Liver (tissue), 3 donors: ENCODE measurements at regions not wholly inside any gene's neighbourhood (a gene's known extent, or its start where the extent isn't known, plus 50 kb on each side); places are given as distances from the start of the nearest gene placed in this dataset.

ENCODE experiments used
- GABPA ChIP-seq, 2 donors: IDR thresholded peaks in 1 of 2; conservative IDR thresholded peaks in 1 of 2; 2 replicates each; pipeline ENCODE4 v1.6.1; 2016; ENCODE audit warnings: antibody characterized with exemption in 2 of 2, mild to moderate bottlenecking in 1 of 2, moderate library complexity in 1 of 2
- RXRA ChIP-seq, 2 donors: IDR thresholded peaks; 2 replicates each; pipeline ENCODE4 v1.6.1; 2017 to 2018; ENCODE audit warnings: antibody characterized with exemption in 2 of 2, mild to moderate bottlenecking in 1 of 2
- SP1 ChIP-seq: IDR thresholded peaks from 2 replicates; pipeline ENCODE4 v1.6.1; 2018; ENCODE audit warnings: antibody characterized with exemption, mild to moderate bottlenecking
- TAF1 ChIP-seq: conservative IDR thresholded peaks from 2 replicates; pipeline ENCODE4 v1.6.1; 2016; ENCODE audit warnings: antibody characterized with exemption, mild to moderate bottlenecking
- YY1 ChIP-seq: IDR thresholded peaks from 2 replicates; pipeline ENCODE4 v1.6.1; 2016; ENCODE audit warnings: antibody characterized with exemption, mild to moderate bottlenecking
- TF ChIP-seq, protein P1 (sequence below): fragments of 150-350 bp; IDR thresholded peaks from 2 replicates; pipeline ENCODE4 v1.5.1; 2017; ENCODE audit warnings: improper control_type of control experiment, low read depth, low read length; ENCODE audit not compliant: missing input control
- TF ChIP-seq, protein P2 (sequence below): IDR thresholded peaks from 2 replicates; pipeline ENCODE4 v1.6.1; 2016; ENCODE audit warnings: antibody characterized with exemption
- TF ChIP-seq, protein P3 (sequence below): IDR thresholded peaks from 2 replicates; pipeline ENCODE4 v1.6.1; 2016; ENCODE audit warnings: antibody characterized with exemption, mild to moderate bottlenecking
- TF ChIP-seq, protein P4 (sequence below): IDR thresholded peaks from 2 replicates; pipeline ENCODE4 v1.6.1; 2016; ENCODE audit warnings: antibody characterized with exemption
- donor health status: healthy.
- donor health status: healthy.

DNA sequence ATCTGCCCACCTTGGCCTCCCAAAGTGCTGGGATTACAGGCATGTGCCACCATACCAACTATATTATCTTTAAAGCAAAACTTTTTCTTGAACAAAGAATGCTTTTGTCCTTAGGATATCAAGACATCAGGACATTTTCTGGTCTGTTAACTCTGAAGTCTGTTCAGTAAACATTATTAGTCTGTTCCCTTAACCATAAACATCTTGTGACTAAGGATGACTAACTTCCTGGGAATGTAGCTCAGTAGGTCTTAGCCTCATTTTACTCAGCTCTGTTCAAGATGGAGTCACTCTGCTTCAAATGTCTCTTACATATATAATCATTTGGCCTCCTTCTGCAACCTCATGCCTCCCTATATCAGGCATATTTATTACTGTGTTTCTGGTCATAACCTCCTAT, 122.9 kb downstream of the UBE2NL start:
- TF ChIP-seq, protein P1, sequence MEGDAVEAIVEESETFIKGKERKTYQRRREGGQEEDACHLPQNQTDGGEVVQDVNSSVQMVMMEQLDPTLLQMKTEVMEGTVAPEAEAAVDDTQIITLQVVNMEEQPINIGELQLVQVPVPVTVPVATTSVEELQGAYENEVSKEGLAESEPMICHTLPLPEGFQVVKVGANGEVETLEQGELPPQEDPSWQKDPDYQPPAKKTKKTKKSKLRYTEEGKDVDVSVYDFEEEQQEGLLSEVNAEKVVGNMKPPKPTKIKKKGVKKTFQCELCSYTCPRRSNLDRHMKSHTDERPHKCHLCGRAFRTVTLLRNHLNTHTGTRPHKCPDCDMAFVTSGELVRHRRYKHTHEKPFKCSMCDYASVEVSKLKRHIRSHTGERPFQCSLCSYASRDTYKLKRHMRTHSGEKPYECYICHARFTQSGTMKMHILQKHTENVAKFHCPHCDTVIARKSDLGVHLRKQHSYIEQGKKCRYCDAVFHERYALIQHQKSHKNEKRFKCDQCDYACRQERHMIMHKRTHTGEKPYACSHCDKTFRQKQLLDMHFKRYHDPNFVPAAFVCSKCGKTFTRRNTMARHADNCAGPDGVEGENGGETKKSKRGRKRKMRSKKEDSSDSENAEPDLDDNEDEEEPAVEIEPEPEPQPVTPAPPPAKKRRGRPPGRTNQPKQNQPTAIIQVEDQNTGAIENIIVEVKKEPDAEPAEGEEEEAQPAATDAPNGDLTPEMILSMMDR, result no peak
- TF ChIP-seq TAF1 (no peak), SP1 (no peak), GABPA (IDR thresholded peaks at IDR 0.05 in 1 of 2, conservative IDR thresholded peaks at IDR 0.05 in 1 of 2) (no peak), YY1 (no peak), RXRA (IDR thresholded peaks at IDR 0.05) (no peak)
- TF ChIP-seq, protein P2, sequence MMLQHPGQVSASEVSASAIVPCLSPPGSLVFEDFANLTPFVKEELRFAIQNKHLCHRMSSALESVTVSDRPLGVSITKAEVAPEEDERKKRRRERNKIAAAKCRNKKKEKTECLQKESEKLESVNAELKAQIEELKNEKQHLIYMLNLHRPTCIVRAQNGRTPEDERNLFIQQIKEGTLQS, result no peak
- TF ChIP-seq, protein P3, sequence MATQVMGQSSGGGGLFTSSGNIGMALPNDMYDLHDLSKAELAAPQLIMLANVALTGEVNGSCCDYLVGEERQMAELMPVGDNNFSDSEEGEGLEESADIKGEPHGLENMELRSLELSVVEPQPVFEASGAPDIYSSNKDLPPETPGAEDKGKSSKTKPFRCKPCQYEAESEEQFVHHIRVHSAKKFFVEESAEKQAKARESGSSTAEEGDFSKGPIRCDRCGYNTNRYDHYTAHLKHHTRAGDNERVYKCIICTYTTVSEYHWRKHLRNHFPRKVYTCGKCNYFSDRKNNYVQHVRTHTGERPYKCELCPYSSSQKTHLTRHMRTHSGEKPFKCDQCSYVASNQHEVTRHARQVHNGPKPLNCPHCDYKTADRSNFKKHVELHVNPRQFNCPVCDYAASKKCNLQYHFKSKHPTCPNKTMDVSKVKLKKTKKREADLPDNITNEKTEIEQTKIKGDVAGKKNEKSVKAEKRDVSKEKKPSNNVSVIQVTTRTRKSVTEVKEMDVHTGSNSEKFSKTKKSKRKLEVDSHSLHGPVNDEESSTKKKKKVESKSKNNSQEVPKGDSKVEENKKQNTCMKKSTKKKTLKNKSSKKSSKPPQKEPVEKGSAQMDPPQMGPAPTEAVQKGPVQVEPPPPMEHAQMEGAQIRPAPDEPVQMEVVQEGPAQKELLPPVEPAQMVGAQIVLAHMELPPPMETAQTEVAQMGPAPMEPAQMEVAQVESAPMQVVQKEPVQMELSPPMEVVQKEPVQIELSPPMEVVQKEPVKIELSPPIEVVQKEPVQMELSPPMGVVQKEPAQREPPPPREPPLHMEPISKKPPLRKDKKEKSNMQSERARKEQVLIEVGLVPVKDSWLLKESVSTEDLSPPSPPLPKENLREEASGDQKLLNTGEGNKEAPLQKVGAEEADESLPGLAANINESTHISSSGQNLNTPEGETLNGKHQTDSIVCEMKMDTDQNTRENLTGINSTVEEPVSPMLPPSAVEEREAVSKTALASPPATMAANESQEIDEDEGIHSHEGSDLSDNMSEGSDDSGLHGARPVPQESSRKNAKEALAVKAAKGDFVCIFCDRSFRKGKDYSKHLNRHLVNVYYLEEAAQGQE, result no peak
- TF ChIP-seq, protein P4, sequence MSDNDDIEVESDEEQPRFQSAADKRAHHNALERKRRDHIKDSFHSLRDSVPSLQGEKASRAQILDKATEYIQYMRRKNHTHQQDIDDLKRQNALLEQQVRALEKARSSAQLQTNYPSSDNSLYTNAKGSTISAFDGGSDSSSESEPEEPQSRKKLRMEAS, result no peak
